Liver (tissue), 8 donors: ENCODE measurements at regions not wholly inside any gene's neighbourhood (a gene's known extent, or its start where the extent isn't known, plus 50 kb on each side); places are given as distances from the start of the nearest gene placed in this dataset.

Experiments used
- DNase-seq: peaks from one replicate; pipeline ENCODE4 v3.0.0-alpha.2; 2017; ENCODE audit warnings: low spot score
- H3K27ac ChIP-seq, 2 donors: one replicate each; pipeline ENCODE4 v1.7.0; 2013; ENCODE audit warnings: inconsistent platforms in 2 of 2, low read length in 2 of 2, control low read depth in 1 of 2, low read depth in 1 of 2, mild to moderate bottlenecking in 1 of 2
- H3K27me3 ChIP-seq, 4 donors: one replicate each; pipeline versions ENCODE4 v1.6.1 to v1.7.0; 2013; ENCODE audit warnings: low read length in 3 of 4, inconsistent platforms in 1 of 4, mild to moderate bottlenecking in 1 of 4, moderate library complexity in 1 of 4; ENCODE audit not compliant: control insufficient read depth in 4 of 4, insufficient read depth in 4 of 4
- H3K36me3 ChIP-seq, 4 donors: one replicate each; pipeline versions ENCODE4 v1.6.1 to v1.7.0; 2013; ENCODE audit warnings: low read length in 3 of 4, mild to moderate bottlenecking in 3 of 4, low read depth in 1 of 4, moderate library complexity in 1 of 4; ENCODE audit not compliant: control insufficient read depth in 4 of 4, insufficient read depth in 3 of 4
- H3K4me1 ChIP-seq, 4 donors: one replicate each; pipeline versions ENCODE4 v1.6.1 to v1.7.0; 2013; ENCODE audit warnings: low read length in 3 of 4, mild to moderate bottlenecking in 3 of 4, moderate library complexity in 1 of 4; ENCODE audit not compliant: control insufficient read depth in 4 of 4, insufficient read depth in 4 of 4
- H3K4me3 ChIP-seq, 3 donors: one replicate each; pipeline versions ENCODE4 v1.6.1 to v1.7.0; 2013; ENCODE audit warnings: low read length in 3 of 3, control low read depth in 1 of 3, low read depth in 1 of 3, mild to moderate bottlenecking in 1 of 3
- H3K9ac ChIP-seq, 2 donors: one replicate each; pipeline ENCODE4 v1.7.0; 2013; ENCODE audit warnings: low read length in 2 of 2, mild to moderate bottlenecking in 2 of 2, moderate library complexity in 2 of 2, control low read depth in 1 of 2, low read depth in 1 of 2
- H3K9me3 ChIP-seq, 4 donors: one replicate each; pipeline versions ENCODE4 v1.6.1 to v1.7.0; 2013; ENCODE audit warnings: low read length in 3 of 4; ENCODE audit not compliant: control insufficient read depth in 4 of 4
- EGR1 ChIP-seq, 2 donors: IDR thresholded peaks; 2 replicates each; pipeline ENCODE4 v1.6.1; 2016 to 2018; ENCODE audit warnings: antibody characterized with exemption in 2 of 2, low read depth in 2 of 2
- FOXA1 ChIP-seq: IDR thresholded peaks from 2 replicates; pipeline ENCODE4 v1.6.1; 2016; ENCODE audit warnings: antibody characterized with exemption
- FOXA2 ChIP-seq: IDR thresholded peaks from 2 replicates; pipeline ENCODE4 v1.6.1; 2016; ENCODE audit warnings: antibody characterized with exemption
- GABPA ChIP-seq, 2 donors: IDR thresholded peaks in 1 of 2; conservative IDR thresholded peaks in 1 of 2; 2 replicates each; pipeline ENCODE4 v1.6.1; 2016; ENCODE audit warnings: antibody characterized with exemption in 2 of 2, mild to moderate bottlenecking in 1 of 2, moderate library complexity in 1 of 2
- HNF4A ChIP-seq, 2 donors: conservative IDR thresholded peaks; 2 replicates each; pipeline ENCODE4 v1.6.1; 2016; ENCODE audit warnings: antibody characterized with exemption in 2 of 2, mild to moderate bottlenecking in 2 of 2
- HNF4G ChIP-seq: IDR thresholded peaks from 2 replicates; pipeline ENCODE4 v1.6.1; 2016; ENCODE audit warnings: antibody characterized with exemption
- JUND ChIP-seq, 2 donors: IDR thresholded peaks; 2 replicates each; pipeline ENCODE4 v1.6.1; 2016; ENCODE audit warnings: antibody characterized with exemption in 2 of 2
- NR2F2 ChIP-seq: IDR thresholded peaks from 2 replicates; pipeline ENCODE4 v1.6.1; 2016; ENCODE audit warnings: antibody characterized with exemption
- RAD21 ChIP-seq, 2 donors: IDR thresholded peaks; 2 replicates each; pipeline ENCODE4 v1.6.1; 2016; ENCODE audit warnings: antibody characterized with exemption in 2 of 2, mild to moderate bottlenecking in 2 of 2
- RXRA ChIP-seq, 2 donors: IDR thresholded peaks; 2 replicates each; pipeline ENCODE4 v1.6.1; 2017 to 2018; ENCODE audit warnings: antibody characterized with exemption in 2 of 2, mild to moderate bottlenecking in 1 of 2
- SP1 ChIP-seq: IDR thresholded peaks from 2 replicates; pipeline ENCODE4 v1.6.1; 2018; ENCODE audit warnings: antibody characterized with exemption, mild to moderate bottlenecking
- TAF1 ChIP-seq: conservative IDR thresholded peaks from 2 replicates; pipeline ENCODE4 v1.6.1; 2016; ENCODE audit warnings: antibody characterized with exemption, mild to moderate bottlenecking
- YY1 ChIP-seq: IDR thresholded peaks from 2 replicates; pipeline ENCODE4 v1.6.1; 2016; ENCODE audit warnings: antibody characterized with exemption, mild to moderate bottlenecking
- WGBS: extraction: QIAGEN DNeasy Blood & Tissue Kit; methylation state at CpG from one replicate; pipeline ENCODE4 v1.1.7; 2013; 5-methylcytosine and 5-hydroxymethylcytosine counted together
- TF ChIP-seq, protein P1 (sequence below): IDR thresholded peaks from 2 replicates; pipeline ENCODE4 v1.6.1; 2016; ENCODE audit warnings: antibody characterized with exemption
- TF ChIP-seq, protein P2 (sequence below): IDR thresholded peaks from 2 replicates; pipeline ENCODE4 v1.6.1; 2016; ENCODE audit warnings: antibody characterized with exemption
- TF ChIP-seq, protein P3 (sequence below): IDR thresholded peaks from 2 replicates; pipeline ENCODE4 v1.6.1; 2016; ENCODE audit warnings: antibody characterized with exemption, mild to moderate bottlenecking
- TF ChIP-seq, protein P4 (sequence below): fragments of 150-350 bp; IDR thresholded peaks from 2 replicates; pipeline ENCODE4 v1.5.1; 2017; ENCODE audit warnings: improper control_type of control experiment, low read depth, low read length; ENCODE audit not compliant: missing input control
- TF ChIP-seq, protein P5 (sequence below): IDR thresholded peaks from 2 replicates; pipeline ENCODE4 v1.6.1; 2016; ENCODE audit warnings: antibody characterized with exemption
- donor health status: healthy.
- donor health status: healthy.
- donor health status: healthy.
- donor health status: healthy.
- donor health status: healthy.

DNA sequence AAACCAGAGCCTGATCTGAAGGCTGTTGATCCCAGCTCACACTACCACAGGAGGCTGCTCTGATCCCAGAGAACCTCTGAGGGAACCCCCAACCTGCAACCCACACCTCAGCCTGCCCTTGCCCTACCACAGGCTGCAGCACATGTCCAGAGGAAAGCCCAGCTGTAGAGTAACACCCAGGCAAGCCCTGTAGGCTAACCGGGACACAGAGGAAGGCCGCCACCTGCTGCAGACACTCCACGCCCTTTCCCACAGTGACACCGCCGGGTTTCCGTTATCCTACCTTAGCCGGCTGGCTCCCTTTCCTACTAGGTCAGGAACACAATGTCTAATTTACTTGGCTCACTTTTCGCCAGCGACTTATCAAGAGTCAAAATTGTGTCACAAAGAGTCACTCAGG lies 266.7 kb upstream of the KLHL29 start:
- TF ChIP-seq, protein P1, sequence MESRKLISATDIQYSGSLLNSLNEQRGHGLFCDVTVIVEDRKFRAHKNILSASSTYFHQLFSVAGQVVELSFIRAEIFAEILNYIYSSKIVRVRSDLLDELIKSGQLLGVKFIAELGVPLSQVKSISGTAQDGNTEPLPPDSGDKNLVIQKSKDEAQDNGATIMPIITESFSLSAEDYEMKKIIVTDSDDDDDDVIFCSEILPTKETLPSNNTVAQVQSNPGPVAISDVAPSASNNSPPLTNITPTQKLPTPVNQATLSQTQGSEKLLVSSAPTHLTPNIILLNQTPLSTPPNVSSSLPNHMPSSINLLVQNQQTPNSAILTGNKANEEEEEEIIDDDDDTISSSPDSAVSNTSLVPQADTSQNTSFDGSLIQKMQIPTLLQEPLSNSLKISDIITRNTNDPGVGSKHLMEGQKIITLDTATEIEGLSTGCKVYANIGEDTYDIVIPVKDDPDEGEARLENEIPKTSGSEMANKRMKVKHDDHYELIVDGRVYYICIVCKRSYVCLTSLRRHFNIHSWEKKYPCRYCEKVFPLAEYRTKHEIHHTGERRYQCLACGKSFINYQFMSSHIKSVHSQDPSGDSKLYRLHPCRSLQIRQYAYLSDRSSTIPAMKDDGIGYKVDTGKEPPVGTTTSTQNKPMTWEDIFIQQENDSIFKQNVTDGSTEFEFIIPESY = no peak
- TF ChIP-seq EGR1 (IDR thresholded peaks at IDR 0.05; ENCODE audit: low read depth in 2 of 2) = no peak
- TF ChIP-seq HNF4A (conservative IDR thresholded peaks at IDR 0.05) = no peak
- no peak for TF ChIP-seq RXRA (IDR thresholded peaks at IDR 0.05)
- no peak for TF ChIP-seq FOXA2
- TF ChIP-seq RAD21 (IDR thresholded peaks at IDR 0.05) = no peak
- TF ChIP-seq TAF1 = no peak
- no peak for TF ChIP-seq HNF4G
- no peak for TF ChIP-seq SP1
- TF ChIP-seq, protein P2, sequence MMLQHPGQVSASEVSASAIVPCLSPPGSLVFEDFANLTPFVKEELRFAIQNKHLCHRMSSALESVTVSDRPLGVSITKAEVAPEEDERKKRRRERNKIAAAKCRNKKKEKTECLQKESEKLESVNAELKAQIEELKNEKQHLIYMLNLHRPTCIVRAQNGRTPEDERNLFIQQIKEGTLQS = no peak
- TF ChIP-seq, protein P3, sequence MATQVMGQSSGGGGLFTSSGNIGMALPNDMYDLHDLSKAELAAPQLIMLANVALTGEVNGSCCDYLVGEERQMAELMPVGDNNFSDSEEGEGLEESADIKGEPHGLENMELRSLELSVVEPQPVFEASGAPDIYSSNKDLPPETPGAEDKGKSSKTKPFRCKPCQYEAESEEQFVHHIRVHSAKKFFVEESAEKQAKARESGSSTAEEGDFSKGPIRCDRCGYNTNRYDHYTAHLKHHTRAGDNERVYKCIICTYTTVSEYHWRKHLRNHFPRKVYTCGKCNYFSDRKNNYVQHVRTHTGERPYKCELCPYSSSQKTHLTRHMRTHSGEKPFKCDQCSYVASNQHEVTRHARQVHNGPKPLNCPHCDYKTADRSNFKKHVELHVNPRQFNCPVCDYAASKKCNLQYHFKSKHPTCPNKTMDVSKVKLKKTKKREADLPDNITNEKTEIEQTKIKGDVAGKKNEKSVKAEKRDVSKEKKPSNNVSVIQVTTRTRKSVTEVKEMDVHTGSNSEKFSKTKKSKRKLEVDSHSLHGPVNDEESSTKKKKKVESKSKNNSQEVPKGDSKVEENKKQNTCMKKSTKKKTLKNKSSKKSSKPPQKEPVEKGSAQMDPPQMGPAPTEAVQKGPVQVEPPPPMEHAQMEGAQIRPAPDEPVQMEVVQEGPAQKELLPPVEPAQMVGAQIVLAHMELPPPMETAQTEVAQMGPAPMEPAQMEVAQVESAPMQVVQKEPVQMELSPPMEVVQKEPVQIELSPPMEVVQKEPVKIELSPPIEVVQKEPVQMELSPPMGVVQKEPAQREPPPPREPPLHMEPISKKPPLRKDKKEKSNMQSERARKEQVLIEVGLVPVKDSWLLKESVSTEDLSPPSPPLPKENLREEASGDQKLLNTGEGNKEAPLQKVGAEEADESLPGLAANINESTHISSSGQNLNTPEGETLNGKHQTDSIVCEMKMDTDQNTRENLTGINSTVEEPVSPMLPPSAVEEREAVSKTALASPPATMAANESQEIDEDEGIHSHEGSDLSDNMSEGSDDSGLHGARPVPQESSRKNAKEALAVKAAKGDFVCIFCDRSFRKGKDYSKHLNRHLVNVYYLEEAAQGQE = no peak
- TF ChIP-seq NR2F2 = no peak
- TF ChIP-seq FOXA1 = no peak
- no peak for TF ChIP-seq GABPA (IDR thresholded peaks at IDR 0.05 in 1 of 2, conservative IDR thresholded peaks at IDR 0.05 in 1 of 2)
- TF ChIP-seq, protein P4, sequence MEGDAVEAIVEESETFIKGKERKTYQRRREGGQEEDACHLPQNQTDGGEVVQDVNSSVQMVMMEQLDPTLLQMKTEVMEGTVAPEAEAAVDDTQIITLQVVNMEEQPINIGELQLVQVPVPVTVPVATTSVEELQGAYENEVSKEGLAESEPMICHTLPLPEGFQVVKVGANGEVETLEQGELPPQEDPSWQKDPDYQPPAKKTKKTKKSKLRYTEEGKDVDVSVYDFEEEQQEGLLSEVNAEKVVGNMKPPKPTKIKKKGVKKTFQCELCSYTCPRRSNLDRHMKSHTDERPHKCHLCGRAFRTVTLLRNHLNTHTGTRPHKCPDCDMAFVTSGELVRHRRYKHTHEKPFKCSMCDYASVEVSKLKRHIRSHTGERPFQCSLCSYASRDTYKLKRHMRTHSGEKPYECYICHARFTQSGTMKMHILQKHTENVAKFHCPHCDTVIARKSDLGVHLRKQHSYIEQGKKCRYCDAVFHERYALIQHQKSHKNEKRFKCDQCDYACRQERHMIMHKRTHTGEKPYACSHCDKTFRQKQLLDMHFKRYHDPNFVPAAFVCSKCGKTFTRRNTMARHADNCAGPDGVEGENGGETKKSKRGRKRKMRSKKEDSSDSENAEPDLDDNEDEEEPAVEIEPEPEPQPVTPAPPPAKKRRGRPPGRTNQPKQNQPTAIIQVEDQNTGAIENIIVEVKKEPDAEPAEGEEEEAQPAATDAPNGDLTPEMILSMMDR = no peak
- TF ChIP-seq, protein P5, sequence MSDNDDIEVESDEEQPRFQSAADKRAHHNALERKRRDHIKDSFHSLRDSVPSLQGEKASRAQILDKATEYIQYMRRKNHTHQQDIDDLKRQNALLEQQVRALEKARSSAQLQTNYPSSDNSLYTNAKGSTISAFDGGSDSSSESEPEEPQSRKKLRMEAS = no peak
- no peak for TF ChIP-seq YY1
- TF ChIP-seq JUND (IDR thresholded peaks at IDR 0.05) = no peak
- Histone ChIP-seq H3K4me3 (no peak overlapping the region), H3K36me3 (no peaks in the 10 kb centered on the region), H3K9ac (no peak overlapping the region), H3K4me1 (peaks cover 6 to 46% (median 28%) of the 10 kb centered on the region in 4 donors), H3K27ac (no peak overlapping the region), H3K9me3 (no peaks in the 10 kb centered on the region), H3K27me3 (no peaks in the 10 kb centered on the region)
- no peak for DNase-seq
- 75% methylated on average over 9 of the region's 9 CpGs for WGBS
